GM23338 (cell line): ENCODE measurements at regions not wholly inside any gene's neighbourhood (a gene's known extent, or its start where the extent isn't known, plus 50 kb on each side); places are given as distances from the start of the nearest gene placed in this dataset.

Source experiments
- ATAC-seq: fragments of 200-7000 bp; cut with Tn5 transposase; 3 replicates; pipeline ENCODE4 v1.9.1; 2020
- DNase-seq: peaks from one replicate; pipeline ENCODE4 v3.0.0-alpha.2; 2015; ENCODE audit warnings: low spot score
- H2AFZ ChIP-seq: fragments of 200-600 bp; sonication (generic); 2 replicates; pipeline ENCODE4 v1.8.0; 2016; ENCODE audit warnings: antibody characterized with exemption, mild to moderate bottlenecking, moderate library complexity
- H3F3A ChIP-seq: fragments of 200-600 bp; sonication (generic); replicated peaks from 2 replicates; pipeline ENCODE4 v1.8.0; 2017; ENCODE audit warnings: antibody characterized with exemption, mixed run types, low read depth
- H3K27ac ChIP-seq: fragments of 200-600 bp; sonication (generic); 2 replicates; pipeline ENCODE4 v1.6.1; 2016; ENCODE audit warnings: low read depth
- H3K27me3 ChIP-seq: fragments of 200-600 bp; sonication (generic); 2 replicates; pipeline ENCODE4 v1.8.0; 2016; ENCODE audit warnings: mild to moderate bottlenecking, mixed run types, moderate library complexity; ENCODE audit not compliant: insufficient read depth
- H3K36me3 ChIP-seq: fragments of 200-600 bp; sonication (generic); 2 replicates; pipeline ENCODE4 v1.8.0; 2016; ENCODE audit warnings: mild to moderate bottlenecking; ENCODE audit not compliant: insufficient read depth
- H3K4me1 ChIP-seq: fragments of 200-600 bp; sonication (generic); 2 replicates; pipeline ENCODE4 v1.8.0; 2016; ENCODE audit warnings: mild to moderate bottlenecking, moderate library complexity; ENCODE audit not compliant: insufficient read depth
- H3K4me2 ChIP-seq: fragments of 200-600 bp; sonication (generic); 2 replicates; pipeline ENCODE4 v1.7.1; 2017; ENCODE audit warnings: mixed run types
- H3K4me3 ChIP-seq: fragments of 200-600 bp; sonication (generic); 2 replicates; pipeline ENCODE4 v1.6.1; 2016; ENCODE audit warnings: mixed run types
- H3K79me2 ChIP-seq: fragments of 200-600 bp; sonication (generic); replicated peaks from 2 replicates; pipeline ENCODE4 v1.8.0; 2017; ENCODE audit warnings: mild to moderate bottlenecking; ENCODE audit not compliant: insufficient read depth
- H3K9me2 ChIP-seq: fragments of 200-600 bp; sonication (generic); 2 replicates; pipeline ENCODE4 v1.8.0; 2017; ENCODE audit not compliant: insufficient read depth
- H4K20me1 ChIP-seq: fragments of 200-600 bp; sonication (generic); replicated peaks from 2 replicates; pipeline ENCODE4 v1.8.0; 2017; ENCODE audit warnings: mild to moderate bottlenecking; ENCODE audit not compliant: insufficient read depth
- H3K27ac Mint-ChIP-seq: 2 replicates; pipeline ENCODE4 v1.8.0; 2020; ENCODE audit warnings: inconsistent platforms, mild to moderate bottlenecking, moderate library complexity, mixed read lengths
- H3K27me3 Mint-ChIP-seq: 3 replicates; pipeline ENCODE4 v1.8.0; 2022; ENCODE audit warnings: low read depth, mild to moderate bottlenecking, moderate library complexity, mixed read lengths, inconsistent platforms; ENCODE audit not compliant: insufficient read depth, poor library complexity
- H3K36me3 Mint-ChIP-seq: 3 replicates; pipeline ENCODE4 v1.8.0; 2021; ENCODE audit warnings: low read depth, mild to moderate bottlenecking, inconsistent platforms, moderate library complexity, mixed read lengths
- H3K4me1 Mint-ChIP-seq: 3 replicates; pipeline ENCODE4 v1.8.0; 2020; ENCODE audit warnings: mild to moderate bottlenecking, inconsistent platforms, mixed read lengths
- H3K4me3 Mint-ChIP-seq: 3 replicates; pipeline ENCODE4 v1.8.0; 2021; ENCODE audit warnings: moderate library complexity, mild to moderate bottlenecking, inconsistent platforms, mixed read lengths
- H3K9me3 Mint-ChIP-seq: 3 replicates; pipeline ENCODE4 v1.8.0; 2020; ENCODE audit warnings: moderate library complexity, mild to moderate bottlenecking, inconsistent platforms, mixed read lengths
- CREB1 ChIP-seq: fragments of 250-450 bp; sonication (Bioruptor Pico); IDR thresholded peaks from 2 replicates; pipeline ENCODE4 v1.5.0; 2020; ENCODE audit warnings: low read depth, mild to moderate bottlenecking, moderate library complexity
- EZH2 ChIP-seq: fragments of 200-600 bp; sonication (generic); IDR thresholded peaks from one replicate; pipeline ENCODE4 v1.8.0; 2017; ENCODE audit warnings: antibody characterized with exemption, mild to moderate bottlenecking, low read depth; ENCODE audit not compliant: unreplicated experiment
- EZH2phosphoT487 ChIP-seq: fragments of 200-600 bp; sonication (generic); IDR thresholded peaks from one replicate; pipeline ENCODE4 v1.8.1; 2018; ENCODE audit warnings: antibody characterized with exemption; ENCODE audit not compliant: unreplicated experiment
- POLR2AphosphoS5 ChIP-seq: IDR thresholded peaks from 2 replicates; pipeline ENCODE4 v1.6.1; 2016; ENCODE audit warnings: antibody characterized with exemption, low read depth
- REST ChIP-seq: IDR thresholded peaks from one replicate; pipeline ENCODE4 v1.6.1; 2018; ENCODE audit warnings: antibody characterized with exemption; ENCODE audit not compliant: unreplicated experiment
- STAT1 ChIP-seq: IDR thresholded peaks from one replicate; pipeline ENCODE4 v1.6.1; 2016; ENCODE audit warnings: antibody characterized with exemption; ENCODE audit not compliant: unreplicated experiment
- ZNF114 ChIP-seq: fragments of 250-450 bp; sonication (Bioruptor Pico); IDR thresholded peaks from 2 replicates; pipeline ENCODE4 v1.5.0; 2020; ENCODE audit warnings: mild to moderate bottlenecking, moderate library complexity
- ZNF331 ChIP-seq: fragments of 250-450 bp; sonication (Bioruptor Pico); IDR thresholded peaks from 2 replicates; pipeline ENCODE4 v1.5.0; 2020; ENCODE audit warnings: low read depth, mild to moderate bottlenecking, moderate library complexity
- TF ChIP-seq, protein P1 (sequence below): IDR thresholded peaks from 2 replicates; pipeline ENCODE4 v1.6.1; 2016; ENCODE audit warnings: antibody characterized with exemption

DNA sequence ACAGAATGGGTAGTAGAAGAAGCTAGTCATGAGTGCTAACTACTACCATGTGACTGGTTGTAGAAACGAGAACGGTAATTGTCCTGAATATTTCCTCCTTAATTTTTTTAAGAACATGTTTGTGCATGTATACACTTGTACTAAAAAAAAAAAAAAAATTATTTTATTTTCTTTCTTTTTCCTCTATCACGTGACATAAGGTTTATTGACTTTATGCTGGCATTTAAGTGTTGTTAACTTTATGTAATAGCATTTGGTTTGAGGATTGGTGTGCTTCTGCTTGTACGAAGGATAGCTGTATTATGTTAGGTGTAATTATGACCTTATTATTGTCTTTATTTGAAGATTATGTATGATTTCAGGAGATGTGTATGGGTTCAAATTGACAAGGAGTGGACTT is 349.1 kb upstream of the PTPRD start:
- Mint-ChIP-seq H3K4me3 (no peak overlapping the region), H3K27ac (no peak overlapping the region), H3K9me3 (no peaks in the 10 kb centered on the region; the same call in 2 of the 3 replicates), H3K4me1 (no peaks in the 10 kb centered on the region), H3K27me3 (peaks cover 4% of the 10 kb centered on the region), H3K36me3 (no peaks in the 10 kb centered on the region)
- H3K9me2 ChIP-seq: peaks cover 11% of the 10 kb centered on the region; the same call in 1 of the 2 replicates
- no peak for TF ChIP-seq ZNF331 (CRISPR knock-in tag)
- TF ChIP-seq, protein P1, sequence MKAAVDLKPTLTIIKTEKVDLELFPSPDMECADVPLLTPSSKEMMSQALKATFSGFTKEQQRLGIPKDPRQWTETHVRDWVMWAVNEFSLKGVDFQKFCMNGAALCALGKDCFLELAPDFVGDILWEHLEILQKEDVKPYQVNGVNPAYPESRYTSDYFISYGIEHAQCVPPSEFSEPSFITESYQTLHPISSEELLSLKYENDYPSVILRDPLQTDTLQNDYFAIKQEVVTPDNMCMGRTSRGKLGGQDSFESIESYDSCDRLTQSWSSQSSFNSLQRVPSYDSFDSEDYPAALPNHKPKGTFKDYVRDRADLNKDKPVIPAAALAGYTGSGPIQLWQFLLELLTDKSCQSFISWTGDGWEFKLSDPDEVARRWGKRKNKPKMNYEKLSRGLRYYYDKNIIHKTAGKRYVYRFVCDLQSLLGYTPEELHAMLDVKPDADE: no peak
- no peak for TF ChIP-seq CREB1 (CRISPR knock-in tag)
- TF ChIP-seq REST: no peak
- H3K36me3 ChIP-seq: no peaks in the 10 kb centered on the region
- no peaks in the 10 kb centered on the region for H4K20me1 ChIP-seq
- ATAC-seq: no peak
- H3F3A ChIP-seq: no peaks in the 10 kb centered on the region
- H3K4me2 ChIP-seq: no peak overlapping the region
- H3K4me3 ChIP-seq: no peak overlapping the region
- H3K27ac ChIP-seq: no peak overlapping the region
- H3K4me1 ChIP-seq: no peaks in the 10 kb centered on the region
- no peaks in the 10 kb centered on the region for H3K79me2 ChIP-seq
- H3K27me3 ChIP-seq: no peaks in the 10 kb centered on the region
- no peak for DNase-seq
- no peak overlapping the region for H2AFZ ChIP-seq

GRCh38 chr9:10983251-10983650 is 370.4 kb upstream of the PTPRD start:
- no peak overlapping the region for H3K27ac ChIP-seq
- Mint-ChIP-seq H3K4me3 (no peak overlapping the region), H3K4me1 (no peaks in the 10 kb centered on the region), H3K9me3 (no peaks in the 10 kb centered on the region), H3K36me3 (no peaks in the 10 kb centered on the region), H3K27me3 (no peaks in the 10 kb centered on the region), H3K27ac (no peak overlapping the region)
- H4K20me1 ChIP-seq: no peaks in the 10 kb centered on the region
- H3K4me1 ChIP-seq: peaks cover 3% of the 10 kb centered on the region; the same call in 1 of the 2 replicates
- no peaks in the 10 kb centered on the region for H3K36me3 ChIP-seq
- H3K27me3 ChIP-seq: no peaks in the 10 kb centered on the region
- ATAC-seq (no peak), DNase-seq (no peak)
- no peaks in the 10 kb centered on the region for H3K9me2 ChIP-seq
- no peak overlapping the region for H3K4me3 ChIP-seq
- H3K4me2 ChIP-seq: no peak overlapping the region
- no peak overlapping the region for H2AFZ ChIP-seq
- no peaks in the 10 kb centered on the region for H3K79me2 ChIP-seq
- H3F3A ChIP-seq: no peaks in the 10 kb centered on the region
- TF ChIP-seq, protein P1: no peak
- TF ChIP-seq ZNF331 (CRISPR knock-in tag) (no peak), CREB1 (CRISPR knock-in tag) (no peak), STAT1 (no peak), ZNF114 (CRISPR knock-in tag) (no peak), REST (no peak), POLR2AphosphoS5 (no peak), EZH2 (no peak), EZH2phosphoT487 (no peak)
